Adrenal gland (tissue), 9 donors: ENCODE measurements at regions not wholly inside any gene's neighbourhood (a gene's known extent, or its start where the extent isn't known, plus 50 kb on each side); places are given as distances from the start of the nearest gene placed in this dataset.

Experiments used
- DNase-seq, 7 donors: peaks; one replicate each; pipeline ENCODE4 v3.0.0-alpha.2; 2019 to 2020
- H3K27ac ChIP-seq, 5 donors: fragments of 200-600 bp; sonication (generic) in 4 of 5; 1 replicate in 3 of 5; 2 replicates in 2 of 5; pipeline versions ENCODE4 v1.5.1 to v1.8.0; 2016 to 2020; ENCODE audit warnings: mild to moderate bottlenecking in 1 of 5
- H3K27me3 ChIP-seq: fragments of 200-600 bp; 2 replicates; pipeline ENCODE4 v1.8.0; 2021
- H3K36me3 ChIP-seq, 2 donors: fragments of 200-600 bp; replicated peaks in 1 of 2; 1 replicate in 1 of 2; 2 replicates in 1 of 2; pipeline versions ENCODE4 v1.5.1 to v1.8.0; 2018 to 2022
- H3K4me1 ChIP-seq, 2 donors: fragments of 200-600 bp; replicated peaks in 1 of 2; 1 replicate in 1 of 2; 2 replicates in 1 of 2; pipeline versions ENCODE4 v1.5.1 to v1.8.0; 2018 to 2021
- H3K4me3 ChIP-seq, 4 donors: fragments of 200-600 bp; sonication (generic) in 3 of 4; one replicate each; pipeline ENCODE4 v1.5.1; 2016 to 2018
- H3K9me3 ChIP-seq, 3 donors: fragments of 200-600 bp; sonication (generic) in 1 of 3; replicated peaks in 1 of 3; 1 replicate in 2 of 3; 2 replicates in 1 of 3; pipeline versions ENCODE4 v1.5.1 to v1.8.0; 2016 to 2021
- POLR2A ChIP-seq, 2 donors: fragments of 450-650 bp; IDR thresholded peaks; one replicate each; pipeline ENCODE4 v1.6.1; 2017; ENCODE audit warnings: antibody characterized with exemption in 2 of 2, mild to moderate bottlenecking in 2 of 2, moderate library complexity in 1 of 2
- WGBS, 4 donors: extraction: QIAGEN DNeasy Blood & Tissue Kit in 2 of 4; methylation state at CpG; one replicate each; pipeline versions ENCODE4 v1.1.5 to v1.1.7; 2013 to 2017; 5-methylcytosine and 5-hydroxymethylcytosine counted together
- intact Hi-C, 2 donors: fragments of 100-400 bp; cut with DNase I; formaldehyde crosslinking; loops; one replicate each; pipeline versions ENCODE4 v1.14.1 to v1.15.0; 2022 to 2023
- TF ChIP-seq, protein P1 (sequence below), 6 experiments: fragments of 450-650 bp in 4 of 6; fragments of 200-600 bp in 2 of 6; sonication (generic) in 1 of 6; IDR thresholded peaks; 1 replicate in 5 of 6; 2 replicates in 1 of 6; pipeline versions ENCODE4 v1.5.1 to v1.8.0; 2016 to 2021; ENCODE audit warnings: antibody characterized with exemption in 6 of 6, mild to moderate bottlenecking in 2 of 6, moderate library complexity in 1 of 6
- donor health status: healthy with polysubstance abuse.
- donor health status: Bipolar disorder and iron deficiency.
- donor health status: DM: yes; HTN: yes; CAD: no.
- donor health status: DM: no; HTN: no; CAD: no.
- donor health status: DM: no; HTN: no; CAD: no.

DNA sequence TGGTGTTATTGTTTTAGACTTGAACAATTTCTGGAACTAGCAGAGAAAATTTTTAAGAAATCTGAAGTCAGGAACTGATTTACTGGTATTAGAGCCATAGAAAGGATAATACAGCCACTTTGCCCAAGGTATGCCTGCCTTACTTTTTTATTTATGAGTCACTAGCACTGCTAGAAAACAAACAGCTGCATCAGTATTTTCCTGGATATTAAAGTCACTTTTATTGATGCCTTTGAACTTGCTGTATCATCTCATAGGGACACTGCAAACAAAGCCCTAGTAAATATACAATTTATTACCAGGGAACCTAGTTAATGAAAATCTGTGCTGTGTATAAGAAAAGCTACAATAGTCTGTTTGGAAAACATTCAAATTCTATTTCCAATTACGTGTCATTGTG is 490.8 kb upstream of the TMPRSS15 start:
- H3K27me3 ChIP-seq: no peaks in the 10 kb centered on the region
- H3K4me3 ChIP-seq: no peak overlapping the region
- no peak overlapping the region for H3K27ac ChIP-seq
- no peaks in the 10 kb centered on the region for H3K36me3 ChIP-seq
- no peaks in the 10 kb centered on the region for H3K4me1 ChIP-seq
- H3K9me3 ChIP-seq: no peaks in the 10 kb centered on the region
- intact Hi-C loops: no loop called here
- no peak for DNase-seq
- TF ChIP-seq POLR2A (IDR thresholded peaks at IDR 0.05): no peak
- 0 to 47% (median 10%) methylated on average over 1 of the region's 1 CpG for WGBS, 4 donors

DNA sequence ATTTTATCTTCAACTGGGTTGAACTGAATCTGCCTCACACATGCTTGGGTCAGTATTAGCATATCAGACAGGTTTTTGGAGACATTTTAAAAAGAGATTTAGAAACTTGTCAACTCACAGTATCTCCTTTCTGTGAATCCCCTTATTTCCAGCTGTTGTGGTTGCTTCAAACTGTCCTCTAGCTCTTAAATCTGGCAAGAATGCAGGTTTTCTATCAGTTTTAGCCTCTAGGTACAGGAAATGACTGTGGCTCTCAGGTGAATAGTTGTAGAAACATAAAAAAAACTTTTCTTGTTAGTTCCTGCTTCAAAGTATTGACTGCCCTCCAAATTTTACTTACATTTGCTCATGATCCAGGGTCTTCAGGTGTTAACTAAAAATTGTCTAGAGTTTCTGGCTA is 495.7 kb upstream of the TMPRSS15 start:
- Histone ChIP-seq H3K27ac (no peak overlapping the region), H3K4me1 (no peaks in the 10 kb centered on the region), H3K27me3 (no peaks in the 10 kb centered on the region), H3K36me3 (no peaks in the 10 kb centered on the region), H3K4me3 (no peak overlapping the region), H3K9me3 (no peaks in the 10 kb centered on the region)
- intact Hi-C loops: no loop called here
- DNase-seq: no peak
- TF ChIP-seq, protein P1, sequence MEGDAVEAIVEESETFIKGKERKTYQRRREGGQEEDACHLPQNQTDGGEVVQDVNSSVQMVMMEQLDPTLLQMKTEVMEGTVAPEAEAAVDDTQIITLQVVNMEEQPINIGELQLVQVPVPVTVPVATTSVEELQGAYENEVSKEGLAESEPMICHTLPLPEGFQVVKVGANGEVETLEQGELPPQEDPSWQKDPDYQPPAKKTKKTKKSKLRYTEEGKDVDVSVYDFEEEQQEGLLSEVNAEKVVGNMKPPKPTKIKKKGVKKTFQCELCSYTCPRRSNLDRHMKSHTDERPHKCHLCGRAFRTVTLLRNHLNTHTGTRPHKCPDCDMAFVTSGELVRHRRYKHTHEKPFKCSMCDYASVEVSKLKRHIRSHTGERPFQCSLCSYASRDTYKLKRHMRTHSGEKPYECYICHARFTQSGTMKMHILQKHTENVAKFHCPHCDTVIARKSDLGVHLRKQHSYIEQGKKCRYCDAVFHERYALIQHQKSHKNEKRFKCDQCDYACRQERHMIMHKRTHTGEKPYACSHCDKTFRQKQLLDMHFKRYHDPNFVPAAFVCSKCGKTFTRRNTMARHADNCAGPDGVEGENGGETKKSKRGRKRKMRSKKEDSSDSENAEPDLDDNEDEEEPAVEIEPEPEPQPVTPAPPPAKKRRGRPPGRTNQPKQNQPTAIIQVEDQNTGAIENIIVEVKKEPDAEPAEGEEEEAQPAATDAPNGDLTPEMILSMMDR (IDR thresholded peaks at IDR 0.05): no peak
- TF ChIP-seq POLR2A (IDR thresholded peaks at IDR 0.05): no peak

DNA sequence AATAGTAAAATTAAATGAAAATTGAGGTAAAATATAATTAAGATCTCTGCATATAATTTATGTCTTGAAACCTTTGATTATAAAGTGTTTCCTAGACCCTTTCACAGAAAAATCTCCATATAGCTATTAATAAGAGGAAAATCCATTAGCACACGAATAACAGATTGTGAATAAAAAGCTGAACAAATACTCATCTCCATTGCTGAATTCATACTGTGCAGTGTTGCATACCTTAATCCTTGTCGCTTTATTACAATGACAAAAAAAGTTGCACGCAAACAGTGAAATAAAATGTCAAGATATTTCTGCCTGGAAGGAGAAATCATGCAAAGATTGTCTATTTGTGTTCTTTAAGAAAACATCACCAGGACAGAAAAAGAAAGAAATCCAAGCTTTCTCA is 499.1 kb upstream of the TMPRSS15 start:
- DNase-seq: no peak
- no peaks in the 10 kb centered on the region for H3K36me3 ChIP-seq

DNA sequence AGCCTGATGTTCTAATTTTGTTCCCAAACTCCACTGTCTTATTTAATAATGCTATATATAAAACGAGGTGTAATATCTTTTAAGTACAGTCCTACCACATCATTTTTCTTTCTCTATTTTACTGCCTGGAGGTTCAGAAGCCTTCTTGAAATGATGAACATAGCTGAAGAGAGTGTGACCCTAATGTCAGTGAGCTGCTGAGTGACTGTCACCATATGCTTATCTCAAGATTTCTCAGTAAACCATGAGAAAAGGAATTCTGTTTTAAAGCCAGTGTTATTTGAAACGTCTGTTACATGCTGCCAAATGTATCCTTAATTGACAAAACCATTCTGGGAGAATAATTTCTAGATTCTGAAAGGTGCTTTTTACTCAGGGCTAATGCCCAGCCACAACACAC is 503.5 kb upstream of the TMPRSS15 start:
- intact Hi-C loops: no loop called here
- Histone ChIP-seq H3K9me3 (no peaks in the 10 kb centered on the region), H3K4me1 (no peaks in the 10 kb centered on the region), H3K36me3 (no peaks in the 10 kb centered on the region), H3K27me3 (no peaks in the 10 kb centered on the region), H3K27ac (no peak overlapping the region), H3K4me3 (no peak overlapping the region)
- no peak for DNase-seq
- TF ChIP-seq, protein P1 (IDR thresholded peaks at IDR 0.05): no peak
- TF ChIP-seq POLR2A (IDR thresholded peaks at IDR 0.05): no peak
- WGBS, 4 donors: 31 to 50% (median 40%) methylated on average over 2 of the region's 2 CpGs

More for the DNA sequence above, 499.1 kb upstream of the TMPRSS15 start:
- TF ChIP-seq POLR2A (IDR thresholded peaks at IDR 0.05): no peak
- TF ChIP-seq, protein P1 (IDR thresholded peaks at IDR 0.05): no peak
- no peak overlapping the region for H3K4me3 ChIP-seq
- no peak overlapping the region for H3K27ac ChIP-seq
- intact Hi-C loops: no loop called here
- no peaks in the 10 kb centered on the region for H3K4me1 ChIP-seq
- no peaks in the 10 kb centered on the region for H3K9me3 ChIP-seq
- no peaks in the 10 kb centered on the region for H3K27me3 ChIP-seq
- WGBS, 4 donors: 78 to 85% (median 81%) methylated on average over 3 of the region's 3 CpGs

DNA sequence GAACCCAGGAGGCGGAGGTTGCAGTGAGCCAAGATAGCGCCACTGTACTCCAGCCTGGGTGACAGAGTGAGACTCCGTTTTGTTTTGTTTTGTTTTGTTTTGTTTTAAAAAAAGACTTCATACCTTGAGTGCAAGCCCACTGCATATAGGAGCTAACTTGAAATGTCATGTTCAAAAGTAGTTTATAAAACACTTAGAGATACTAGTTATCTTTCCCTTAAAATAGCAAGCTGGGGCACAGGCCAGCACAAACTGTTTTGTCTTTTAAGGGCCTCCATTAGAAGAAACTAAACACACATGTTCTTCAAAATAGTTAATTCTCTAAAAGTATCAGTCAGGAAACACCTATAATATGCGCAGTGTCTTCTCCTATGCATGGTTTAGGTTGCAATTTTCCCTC is 505.1 kb upstream of the TMPRSS15 start:
- 75 to 94% (median 78%) methylated on average over 4 of the region's 4 CpGs for WGBS, 4 donors
- H3K27ac ChIP-seq: no peak overlapping the region
- no peaks in the 10 kb centered on the region for H3K9me3 ChIP-seq
- no peaks in the 10 kb centered on the region for H3K4me1 ChIP-seq
- H3K27me3 ChIP-seq: no peaks in the 10 kb centered on the region
- intact Hi-C loops: no loop called here
- DNase-seq: no peak
- no peak for TF ChIP-seq POLR2A (IDR thresholded peaks at IDR 0.05)
- TF ChIP-seq, protein P1 (IDR thresholded peaks at IDR 0.05): no peak
- no peak overlapping the region for H3K4me3 ChIP-seq
- H3K36me3 ChIP-seq: no peaks in the 10 kb centered on the region
